ENCODE measurements at regions not wholly inside any gene's neighbourhood (a gene's known extent, or its start where the extent isn't known, plus 50 kb on each side); places are given as distances from the start of the nearest gene placed in this dataset.
"Not testable (repeated sequence)": the region's sequence is repeated elsewhere in the genome, so short reads cannot be mapped to it uniquely, and the experiment has no call there.

- H3K79me2 ChIP-seq (ENCODE audit: insufficient read depth, low read length), result no peaks in the 10 kb centered on the region
- 46% methylated on average over 5 of the region's 5 CpGs for WGBS (ENCODE audit: low lambda C conversion rate)
- H3K9me3 ChIP-seq (ENCODE audit: low read length), result peaks cover 24% of the 10 kb centered on the region
- no peaks in the 10 kb centered on the region for H4K20me1 ChIP-seq (ENCODE audit: insufficient read depth, low read length)
- no peaks in the 10 kb centered on the region for H3K4me1 ChIP-seq (ENCODE audit: insufficient read depth, low read length)
- ChIA-PET POLR2A (no interaction called here), CTCF (ENCODE audit: low intra/inter-chr PET ratio, low total read pairs) (no interaction called here)
- H3K4me3 ChIP-seq (replicated peaks in 1 of 3; ENCODE audit: insufficient read depth in 1 of 3, low read depth in 2 of 3, low read length in 3 of 3), result no peak overlapping the region
- no peak overlapping the region for H3K9ac ChIP-seq (ENCODE audit: insufficient read depth, low read depth, low read length)
- TF ChIP-seq RBM22 (optimal IDR thresholded peaks at IDR 0.05; ENCODE audit: low read length) (no peak), FOXO1 (CRISPR knock-in tag; IDR thresholded peaks at IDR 0.05) (no peak), KDM2A (CRISPR knock-in tag; IDR thresholded peaks at IDR 0.05; ENCODE audit: borderline replicate concordance, low read depth) (no peak), IKZF4 (CRISPR knock-in tag; IDR thresholded peaks at IDR 0.05; ENCODE audit: borderline replicate concordance, low read depth, not compliant biosample characterization) (no peak), SIX1 (CRISPR knock-in tag; IDR thresholded peaks at IDR 0.05; ENCODE audit: borderline replicate concordance) (no peak), ZXDC (CRISPR knock-in tag; IDR thresholded peaks at IDR 0.05) (no peak), PTBP1 (IDR thresholded peaks at IDR 0.05; ENCODE audit: low read depth, low read length, poor library complexity, severe bottlenecking) (no peak), ZKSCAN1 (IDR thresholded peaks at IDR 0.05; ENCODE audit: low read length) (no peak), SALL2 (CRISPR knock-in tag; IDR thresholded peaks at IDR 0.05) (no peak), RFX5 (IDR thresholded peaks at IDR 0.05; ENCODE audit: low read depth, low read length) (no peak), ZNF547 (CRISPR knock-in tag; IDR thresholded peaks at IDR 0.05) (no peak)
- intact Hi-C loops (cut with micrococcal nuclease; ENCODE audit: unreplicated experiment) (no loop called here), in situ Hi-C loops (cut with HindIII; ENCODE audit: extremely low pct_ligation_motif_present, low pct_unique_long_range_greater_than_20kb) (loop anchor here (25.0 kb wide), 1 partner anchor 592 kb away; no protein-coding TSS in a partner anchor)
- H3K27me3 ChIP-seq (ENCODE audit: control insufficient read depth in 1 of 2, insufficient read depth in 2 of 2, low read length in 2 of 2), result no peaks in the 10 kb centered on the region
- no peak for DNase-seq (ENCODE audit: low spot score)
- BruUV-seq (replicated peaks), result no TSS peak
- no peak overlapping the region for H3K27ac ChIP-seq (ENCODE audit: extremely low read length, insufficient read depth, low read length)
- no peak for ATAC-seq
- no peaks in the 10 kb centered on the region for H3K36me3 ChIP-seq (replicated peaks in 1 of 2; ENCODE audit: control insufficient read depth in 1 of 2, insufficient read depth in 2 of 2, low read length in 2 of 2)
- no peak for FAIRE-seq
- no peak overlapping the region for H2AFZ ChIP-seq (ENCODE audit: low read length)
- no peak overlapping the region for H3K4me2 ChIP-seq (ENCODE audit: low read depth, low read length)
Observed at GRCh38 chr7:16945372-16945771, 63.6 kb upstream of the AGR3 start.

- H3K4me3 ChIP-seq (replicated peaks in 1 of 3; ENCODE audit: insufficient read depth in 1 of 3, low read depth in 2 of 3, low read length in 3 of 3); H2AFZ ChIP-seq (ENCODE audit: low read length); H3K27ac ChIP-seq (ENCODE audit: extremely low read length, insufficient read depth, low read length); H3K9ac ChIP-seq (ENCODE audit: insufficient read depth, low read depth, low read length); H3K4me2 ChIP-seq (ENCODE audit: low read depth, low read length); H3K4me1 ChIP-seq (ENCODE audit: insufficient read depth, low read length); H3K36me3 ChIP-seq (replicated peaks in 1 of 2; ENCODE audit: control insufficient read depth in 1 of 2, insufficient read depth in 2 of 2, low read length in 2 of 2); DNase-seq (ENCODE audit: low spot score); BruUV-seq (replicated peaks); H3K79me2 ChIP-seq (ENCODE audit: insufficient read depth, low read length); intact Hi-C loops (cut with micrococcal nuclease; ENCODE audit: unreplicated experiment); ATAC-seq; H4K20me1 ChIP-seq (ENCODE audit: insufficient read depth, low read length); CTCF ChIA-PET (ENCODE audit: low intra/inter-chr PET ratio, low total read pairs); H3K27me3 ChIP-seq (ENCODE audit: control insufficient read depth in 1 of 2, insufficient read depth in 2 of 2, low read length in 2 of 2); POLR2A ChIA-PET; FAIRE-seq: not testable (repeated sequence)
- H3K9me3 ChIP-seq (ENCODE audit: low read length), result peaks cover 24% of the 10 kb centered on the region
- in situ Hi-C loops (cut with HindIII; ENCODE audit: extremely low pct_ligation_motif_present, low pct_unique_long_range_greater_than_20kb), result loop anchor here (25.0 kb wide), 1 partner anchor 589 kb away; no protein-coding TSS in a partner anchor
- 37% methylated on average over 4 of the region's 4 CpGs for WGBS (ENCODE audit: low lambda C conversion rate)
Observed at GRCh38 chr7:16948110-16948509, 66.3 kb upstream of the AGR3 start.

Measured in HepG2 (cell line).